ENCODE measurements at regions not wholly inside any gene's neighbourhood (a gene's known extent, or its start where the extent isn't known, plus 50 kb on each side); places are given as distances from the start of the nearest gene placed in this dataset.

DNA sequence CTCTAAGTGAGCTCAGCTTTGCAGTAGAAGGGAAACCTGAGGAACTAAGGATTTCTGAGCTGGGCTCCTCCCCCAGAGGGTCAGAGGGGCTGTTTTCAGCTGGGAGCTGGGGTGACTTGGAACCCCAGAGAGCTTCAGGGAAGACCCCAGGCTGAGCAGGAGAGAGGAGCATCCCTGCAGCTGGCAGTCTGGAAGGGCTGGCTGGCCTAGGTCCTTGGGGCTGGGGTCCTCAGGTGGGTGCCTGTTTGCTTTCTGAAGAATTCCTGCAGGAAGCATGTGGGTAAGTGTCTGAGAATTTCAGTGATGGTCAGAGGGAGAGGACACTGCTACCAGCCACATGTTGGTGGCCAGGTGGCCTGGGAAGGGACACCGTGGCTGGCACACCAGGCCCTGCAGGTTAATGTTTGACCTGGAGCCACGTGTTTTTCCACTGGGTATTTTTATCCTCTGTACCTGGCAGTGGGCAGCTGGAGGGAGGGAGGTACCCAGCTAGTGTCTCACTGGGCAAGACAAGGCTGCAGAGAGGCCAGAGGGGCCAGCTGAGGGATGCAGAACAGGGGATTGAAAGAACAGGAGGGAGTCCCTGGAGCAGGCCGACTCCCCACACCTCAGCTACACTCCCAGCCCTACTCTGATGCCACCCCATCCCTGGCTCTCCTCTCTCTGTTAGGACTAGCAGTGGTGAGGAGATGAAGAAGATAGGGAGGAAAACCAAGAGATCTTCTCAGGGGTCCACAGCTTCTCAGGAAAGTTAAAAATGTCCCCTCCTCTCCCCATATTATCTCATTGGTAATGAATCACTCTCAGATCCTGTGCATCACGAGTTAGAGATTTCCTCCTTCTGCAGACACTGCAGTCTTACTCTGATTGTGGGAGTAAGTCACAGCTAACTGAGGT is 143.6 kb downstream of the VEGFA start (continued):
- TF ChIP-seq, protein P1, sequence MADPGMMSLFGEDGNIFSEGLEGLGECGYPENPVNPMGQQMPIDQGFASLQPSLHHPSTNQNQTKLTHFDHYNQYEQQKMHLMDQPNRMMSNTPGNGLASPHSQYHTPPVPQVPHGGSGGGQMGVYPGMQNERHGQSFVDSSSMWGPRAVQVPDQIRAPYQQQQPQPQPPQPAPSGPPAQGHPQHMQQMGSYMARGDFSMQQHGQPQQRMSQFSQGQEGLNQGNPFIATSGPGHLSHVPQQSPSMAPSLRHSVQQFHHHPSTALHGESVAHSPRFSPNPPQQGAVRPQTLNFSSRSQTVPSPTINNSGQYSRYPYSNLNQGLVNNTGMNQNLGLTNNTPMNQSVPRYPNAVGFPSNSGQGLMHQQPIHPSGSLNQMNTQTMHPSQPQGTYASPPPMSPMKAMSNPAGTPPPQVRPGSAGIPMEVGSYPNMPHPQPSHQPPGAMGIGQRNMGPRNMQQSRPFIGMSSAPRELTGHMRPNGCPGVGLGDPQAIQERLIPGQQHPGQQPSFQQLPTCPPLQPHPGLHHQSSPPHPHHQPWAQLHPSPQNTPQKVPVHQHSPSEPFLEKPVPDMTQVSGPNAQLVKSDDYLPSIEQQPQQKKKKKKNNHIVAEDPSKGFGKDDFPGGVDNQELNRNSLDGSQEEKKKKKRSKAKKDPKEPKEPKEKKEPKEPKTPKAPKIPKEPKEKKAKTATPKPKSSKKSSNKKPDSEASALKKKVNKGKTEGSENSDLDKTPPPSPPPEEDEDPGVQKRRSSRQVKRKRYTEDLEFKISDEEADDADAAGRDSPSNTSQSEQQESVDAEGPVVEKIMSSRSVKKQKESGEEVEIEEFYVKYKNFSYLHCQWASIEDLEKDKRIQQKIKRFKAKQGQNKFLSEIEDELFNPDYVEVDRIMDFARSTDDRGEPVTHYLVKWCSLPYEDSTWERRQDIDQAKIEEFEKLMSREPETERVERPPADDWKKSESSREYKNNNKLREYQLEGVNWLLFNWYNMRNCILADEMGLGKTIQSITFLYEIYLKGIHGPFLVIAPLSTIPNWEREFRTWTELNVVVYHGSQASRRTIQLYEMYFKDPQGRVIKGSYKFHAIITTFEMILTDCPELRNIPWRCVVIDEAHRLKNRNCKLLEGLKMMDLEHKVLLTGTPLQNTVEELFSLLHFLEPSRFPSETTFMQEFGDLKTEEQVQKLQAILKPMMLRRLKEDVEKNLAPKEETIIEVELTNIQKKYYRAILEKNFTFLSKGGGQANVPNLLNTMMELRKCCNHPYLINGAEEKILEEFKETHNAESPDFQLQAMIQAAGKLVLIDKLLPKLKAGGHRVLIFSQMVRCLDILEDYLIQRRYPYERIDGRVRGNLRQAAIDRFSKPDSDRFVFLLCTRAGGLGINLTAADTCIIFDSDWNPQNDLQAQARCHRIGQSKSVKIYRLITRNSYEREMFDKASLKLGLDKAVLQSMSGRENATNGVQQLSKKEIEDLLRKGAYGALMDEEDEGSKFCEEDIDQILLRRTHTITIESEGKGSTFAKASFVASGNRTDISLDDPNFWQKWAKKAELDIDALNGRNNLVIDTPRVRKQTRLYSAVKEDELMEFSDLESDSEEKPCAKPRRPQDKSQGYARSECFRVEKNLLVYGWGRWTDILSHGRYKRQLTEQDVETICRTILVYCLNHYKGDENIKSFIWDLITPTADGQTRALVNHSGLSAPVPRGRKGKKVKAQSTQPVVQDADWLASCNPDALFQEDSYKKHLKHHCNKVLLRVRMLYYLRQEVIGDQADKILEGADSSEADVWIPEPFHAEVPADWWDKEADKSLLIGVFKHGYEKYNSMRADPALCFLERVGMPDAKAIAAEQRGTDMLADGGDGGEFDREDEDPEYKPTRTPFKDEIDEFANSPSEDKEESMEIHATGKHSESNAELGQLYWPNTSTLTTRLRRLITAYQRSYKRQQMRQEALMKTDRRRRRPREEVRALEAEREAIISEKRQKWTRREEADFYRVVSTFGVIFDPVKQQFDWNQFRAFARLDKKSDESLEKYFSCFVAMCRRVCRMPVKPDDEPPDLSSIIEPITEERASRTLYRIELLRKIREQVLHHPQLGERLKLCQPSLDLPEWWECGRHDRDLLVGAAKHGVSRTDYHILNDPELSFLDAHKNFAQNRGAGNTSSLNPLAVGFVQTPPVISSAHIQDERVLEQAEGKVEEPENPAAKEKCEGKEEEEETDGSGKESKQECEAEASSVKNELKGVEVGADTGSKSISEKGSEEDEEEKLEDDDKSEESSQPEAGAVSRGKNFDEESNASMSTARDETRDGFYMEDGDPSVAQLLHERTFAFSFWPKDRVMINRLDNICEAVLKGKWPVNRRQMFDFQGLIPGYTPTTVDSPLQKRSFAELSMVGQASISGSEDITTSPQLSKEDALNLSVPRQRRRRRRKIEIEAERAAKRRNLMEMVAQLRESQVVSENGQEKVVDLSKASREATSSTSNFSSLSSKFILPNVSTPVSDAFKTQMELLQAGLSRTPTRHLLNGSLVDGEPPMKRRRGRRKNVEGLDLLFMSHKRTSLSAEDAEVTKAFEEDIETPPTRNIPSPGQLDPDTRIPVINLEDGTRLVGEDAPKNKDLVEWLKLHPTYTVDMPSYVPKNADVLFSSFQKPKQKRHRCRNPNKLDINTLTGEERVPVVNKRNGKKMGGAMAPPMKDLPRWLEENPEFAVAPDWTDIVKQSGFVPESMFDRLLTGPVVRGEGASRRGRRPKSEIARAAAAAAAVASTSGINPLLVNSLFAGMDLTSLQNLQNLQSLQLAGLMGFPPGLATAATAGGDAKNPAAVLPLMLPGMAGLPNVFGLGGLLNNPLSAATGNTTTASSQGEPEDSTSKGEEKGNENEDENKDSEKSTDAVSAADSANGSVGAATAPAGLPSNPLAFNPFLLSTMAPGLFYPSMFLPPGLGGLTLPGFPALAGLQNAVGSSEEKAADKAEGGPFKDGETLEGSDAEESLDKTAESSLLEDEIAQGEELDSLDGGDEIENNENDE (IDR thresholded peaks at IDR 0.05; ENCODE audit: low read depth, low read length) = no peak
- TF ChIP-seq, protein P2, sequence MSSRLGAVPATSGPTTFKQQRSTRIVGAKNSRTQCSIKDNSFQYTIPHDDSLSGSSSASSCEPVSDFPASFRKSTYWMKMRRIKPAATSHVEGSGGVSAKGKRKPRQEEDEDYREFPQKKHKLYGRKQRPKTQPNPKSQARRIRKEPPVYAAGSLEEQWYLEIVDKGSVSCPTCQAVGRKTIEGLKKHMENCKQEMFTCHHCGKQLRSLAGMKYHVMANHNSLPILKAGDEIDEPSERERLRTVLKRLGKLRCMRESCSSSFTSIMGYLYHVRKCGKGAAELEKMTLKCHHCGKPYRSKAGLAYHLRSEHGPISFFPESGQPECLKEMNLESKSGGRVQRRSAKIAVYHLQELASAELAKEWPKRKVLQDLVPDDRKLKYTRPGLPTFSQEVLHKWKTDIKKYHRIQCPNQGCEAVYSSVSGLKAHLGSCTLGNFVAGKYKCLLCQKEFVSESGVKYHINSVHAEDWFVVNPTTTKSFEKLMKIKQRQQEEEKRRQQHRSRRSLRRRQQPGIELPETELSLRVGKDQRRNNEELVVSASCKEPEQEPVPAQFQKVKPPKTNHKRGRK (tag; IDR thresholded peaks at IDR 0.05) = no peak
- TF ChIP-seq SAP30 (IDR thresholded peaks at IDR 0.05; ENCODE audit: borderline replicate concordance, insufficient read depth, low read depth, low read length, poor library complexity, severe bottlenecking) (no peak), RBM17 (IDR thresholded peaks at IDR 0.05; ENCODE audit: borderline replicate concordance, low read depth, low read length) (no peak), ZC3H4 (CRISPR knock-in tag; IDR thresholded peaks at IDR 0.05; ENCODE audit: borderline replicate concordance) (no peak), RUNX1 (IDR thresholded peaks at IDR 0.05; ENCODE audit: low read depth) (no peak), STAT5A (IDR thresholded peaks at IDR 0.05; ENCODE audit: borderline replicate concordance, low read length) (no peak), POLR2H (tag; IDR thresholded peaks at IDR 0.05; ENCODE audit: low read depth) (no peak), ARHGAP35 (IDR thresholded peaks at IDR 0.05; ENCODE audit: partially characterized antibody) (no peak)
- TF ChIP-seq, protein P3, sequence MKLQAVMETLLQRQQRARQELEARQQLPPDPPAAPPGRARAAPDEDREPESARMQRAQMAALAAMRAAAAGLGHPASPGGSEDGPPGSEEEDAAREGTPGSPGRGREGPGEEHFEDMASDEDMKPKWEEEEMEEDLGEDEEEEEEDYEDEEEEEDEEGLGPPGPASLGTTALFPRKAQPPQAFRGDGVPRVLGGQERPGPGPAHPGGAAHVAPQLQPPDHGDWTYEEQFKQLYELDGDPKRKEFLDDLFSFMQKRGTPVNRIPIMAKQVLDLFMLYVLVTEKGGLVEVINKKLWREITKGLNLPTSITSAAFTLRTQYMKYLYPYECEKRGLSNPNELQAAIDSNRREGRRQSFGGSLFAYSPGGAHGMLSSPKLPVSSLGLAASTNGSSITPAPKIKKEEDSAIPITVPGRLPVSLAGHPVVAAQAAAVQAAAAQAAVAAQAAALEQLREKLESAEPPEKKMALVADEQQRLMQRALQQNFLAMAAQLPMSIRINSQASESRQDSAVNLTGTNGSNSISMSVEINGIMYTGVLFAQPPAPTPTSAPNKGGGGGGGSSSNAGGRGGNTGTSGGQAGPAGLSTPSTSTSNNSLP (IDR thresholded peaks at IDR 0.05; ENCODE audit: borderline replicate concordance, low read depth, low read length) = no peak

Data from K562 (cell line).